ENCODE measurements at regions not wholly inside any gene's neighbourhood (a gene's known extent, or its start where the extent isn't known, plus 50 kb on each side); places are given as distances from the start of the nearest gene placed in this dataset.

DNA sequence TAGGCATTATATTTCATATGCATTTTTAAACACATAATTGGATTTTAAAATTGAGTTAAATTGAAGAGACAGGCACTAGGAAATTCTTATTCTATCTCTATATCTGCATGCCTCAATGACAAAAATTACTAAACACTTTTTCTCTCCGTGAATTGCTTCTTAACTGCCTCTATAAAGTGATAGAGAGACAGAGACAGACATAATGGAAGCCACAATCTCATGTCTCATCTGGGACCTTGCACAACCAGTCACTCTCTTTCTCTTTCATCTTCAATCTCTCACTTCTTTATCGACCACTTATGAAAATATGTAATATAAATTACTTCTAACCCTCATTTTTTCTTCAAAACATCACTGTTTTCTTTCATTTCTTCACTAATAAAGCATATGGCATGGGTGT lies 238.9 kb upstream of the ZNF804A start:
- Histone ChIP-seq H3K27ac (no peak overlapping the region), H3K4me3 (no peak overlapping the region), H3K27me3 (no peaks in the 10 kb centered on the region), H3K36me3 (no peaks in the 10 kb centered on the region), H3K4me1 (no peaks in the 10 kb centered on the region), H3K9me3 (no peaks in the 10 kb centered on the region)
- 54% methylated on average over 2 of the region's 2 CpGs for WGBS
- no peak for TF ChIP-seq POLR2A (IDR thresholded peaks at IDR 0.05)
- TF ChIP-seq POLR2AphosphoS5 (IDR thresholded peaks at IDR 0.05), result no peak
- no peak for TF ChIP-seq EP300 (IDR thresholded peaks at IDR 0.05)
- TF ChIP-seq, protein P1, sequence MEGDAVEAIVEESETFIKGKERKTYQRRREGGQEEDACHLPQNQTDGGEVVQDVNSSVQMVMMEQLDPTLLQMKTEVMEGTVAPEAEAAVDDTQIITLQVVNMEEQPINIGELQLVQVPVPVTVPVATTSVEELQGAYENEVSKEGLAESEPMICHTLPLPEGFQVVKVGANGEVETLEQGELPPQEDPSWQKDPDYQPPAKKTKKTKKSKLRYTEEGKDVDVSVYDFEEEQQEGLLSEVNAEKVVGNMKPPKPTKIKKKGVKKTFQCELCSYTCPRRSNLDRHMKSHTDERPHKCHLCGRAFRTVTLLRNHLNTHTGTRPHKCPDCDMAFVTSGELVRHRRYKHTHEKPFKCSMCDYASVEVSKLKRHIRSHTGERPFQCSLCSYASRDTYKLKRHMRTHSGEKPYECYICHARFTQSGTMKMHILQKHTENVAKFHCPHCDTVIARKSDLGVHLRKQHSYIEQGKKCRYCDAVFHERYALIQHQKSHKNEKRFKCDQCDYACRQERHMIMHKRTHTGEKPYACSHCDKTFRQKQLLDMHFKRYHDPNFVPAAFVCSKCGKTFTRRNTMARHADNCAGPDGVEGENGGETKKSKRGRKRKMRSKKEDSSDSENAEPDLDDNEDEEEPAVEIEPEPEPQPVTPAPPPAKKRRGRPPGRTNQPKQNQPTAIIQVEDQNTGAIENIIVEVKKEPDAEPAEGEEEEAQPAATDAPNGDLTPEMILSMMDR (IDR thresholded peaks at IDR 0.05), result no peak
- DNase-seq (ENCODE audit: low spot score in 2 of 2), result no peak

DNA sequence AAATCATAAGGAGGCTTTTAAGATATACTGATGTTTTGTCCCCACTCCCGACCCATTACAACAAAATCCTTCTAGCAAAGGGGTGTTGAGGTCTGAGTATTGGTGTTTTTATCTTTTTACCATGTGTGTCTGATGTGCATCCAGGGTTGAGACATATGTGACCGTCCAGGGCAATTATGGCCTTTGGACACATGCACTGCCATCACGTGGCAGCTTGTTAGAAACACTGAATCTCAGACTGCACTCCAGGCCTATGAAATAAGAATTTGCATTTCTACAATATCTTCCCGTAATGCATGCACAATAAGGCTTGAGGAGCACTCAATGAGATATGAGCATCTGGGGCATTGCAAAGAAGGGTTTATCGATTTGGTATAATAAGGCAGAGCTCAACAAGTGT lies 235.1 kb upstream of the ZNF804A start:
- no peak overlapping the region for H3K4me3 ChIP-seq
- no peaks in the 10 kb centered on the region for H3K9me3 ChIP-seq
- WGBS, result 73% methylated on average over 5 of the region's 5 CpGs
- H3K36me3 ChIP-seq, result no peaks in the 10 kb centered on the region
- no peaks in the 10 kb centered on the region for H3K4me1 ChIP-seq
- TF ChIP-seq POLR2AphosphoS5 (IDR thresholded peaks at IDR 0.05) (no peak), POLR2A (IDR thresholded peaks at IDR 0.05) (no peak), EP300 (IDR thresholded peaks at IDR 0.05) (no peak)
- TF ChIP-seq, protein P1 (IDR thresholded peaks at IDR 0.05), result no peak
- H3K27ac ChIP-seq, result no peak overlapping the region
- DNase-seq (ENCODE audit: low spot score in 2 of 2), result no peak
- no peaks in the 10 kb centered on the region for H3K27me3 ChIP-seq

DNA sequence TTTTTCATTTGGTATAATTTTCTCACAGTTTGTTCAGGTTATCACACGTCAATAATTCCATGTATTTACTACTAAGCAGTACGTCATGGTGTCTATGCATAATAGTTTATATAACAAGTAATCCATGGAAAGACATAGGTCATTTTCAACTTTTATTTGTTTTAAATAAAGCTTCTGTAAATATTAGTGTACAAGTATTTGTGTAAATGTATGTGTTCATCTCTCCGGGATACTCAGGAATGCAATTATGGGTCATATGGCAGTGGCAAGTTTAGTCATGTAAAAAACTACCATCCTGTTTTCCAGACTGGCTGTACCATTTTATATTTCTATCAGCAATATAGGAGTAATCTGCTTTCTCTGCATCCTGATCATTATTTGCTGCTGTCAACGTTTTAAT lies 231.1 kb upstream of the ZNF804A start:
- no peak for TF ChIP-seq EP300 (IDR thresholded peaks at IDR 0.05)
- TF ChIP-seq POLR2AphosphoS5 (IDR thresholded peaks at IDR 0.05), result no peak
- 75% methylated on average over 4 of the region's 4 CpGs for WGBS
- no peaks in the 10 kb centered on the region for H3K27me3 ChIP-seq

DNA sequence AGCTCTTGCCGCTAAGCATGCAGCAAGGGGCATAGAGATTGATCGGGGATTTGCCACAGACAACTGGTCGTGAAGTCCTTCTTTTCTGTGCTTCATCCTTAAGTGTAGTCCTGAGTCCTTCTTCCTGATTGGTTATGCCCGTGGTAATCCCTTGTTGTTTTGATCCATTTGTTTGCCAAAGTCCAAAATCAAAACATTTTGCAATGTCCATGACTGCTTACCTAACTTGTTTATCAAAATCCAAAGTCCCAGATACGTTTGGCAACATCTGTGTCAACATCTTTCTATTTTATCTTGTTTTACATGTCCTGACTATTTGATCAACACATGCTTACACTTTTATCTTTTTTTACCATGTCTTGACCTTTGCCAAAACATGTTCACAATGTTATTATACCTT lies 229.0 kb upstream of the ZNF804A start:
- TF ChIP-seq POLR2A (IDR thresholded peaks at IDR 0.05) (no peak), EP300 (IDR thresholded peaks at IDR 0.05) (no peak), POLR2AphosphoS5 (IDR thresholded peaks at IDR 0.05) (no peak)
- TF ChIP-seq, protein P1 (IDR thresholded peaks at IDR 0.05), result no peak
- no peak overlapping the region for H3K4me3 ChIP-seq
- 76% methylated on average over 5 of the region's 5 CpGs for WGBS
- H3K36me3 ChIP-seq, result no peaks in the 10 kb centered on the region
- DNase-seq (ENCODE audit: low spot score in 2 of 2), result no peak
- H3K9me3 ChIP-seq, result no peaks in the 10 kb centered on the region
- no peak overlapping the region for H3K27ac ChIP-seq
- H3K4me1 ChIP-seq, result no peaks in the 10 kb centered on the region
- no peaks in the 10 kb centered on the region for H3K27me3 ChIP-seq

More for the DNA sequence above, 231.1 kb upstream of the ZNF804A start:
- no peak for DNase-seq (ENCODE audit: low spot score in 2 of 2)
- Histone ChIP-seq H3K4me1 (no peaks in the 10 kb centered on the region), H3K27ac (no peak overlapping the region), H3K9me3 (no peaks in the 10 kb centered on the region), H3K36me3 (no peaks in the 10 kb centered on the region), H3K4me3 (no peak overlapping the region)

DNA sequence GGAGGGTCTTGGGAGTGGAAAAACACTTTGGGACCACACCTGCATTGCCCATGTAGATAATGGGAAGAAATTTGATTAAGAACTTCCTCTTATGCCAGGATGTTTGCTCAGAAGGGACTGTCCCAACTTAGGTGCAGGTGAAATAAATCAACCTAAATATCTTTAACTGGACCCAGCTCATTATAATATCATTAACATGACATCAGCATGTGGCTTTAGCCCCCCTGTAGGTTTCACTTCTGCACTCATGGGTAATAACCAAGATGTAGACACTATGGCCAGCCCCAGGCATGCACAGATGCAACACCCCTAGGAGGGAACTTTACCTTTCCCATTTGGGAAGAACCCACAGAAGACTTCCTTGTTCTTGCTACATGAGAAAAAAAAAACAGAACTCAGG lies 227.4 kb upstream of the ZNF804A start:
- no peak for DNase-seq (ENCODE audit: low spot score in 2 of 2)
- Histone ChIP-seq H3K4me3 (no peak overlapping the region), H3K9me3 (no peaks in the 10 kb centered on the region), H3K27me3 (no peaks in the 10 kb centered on the region), H3K36me3 (no peaks in the 10 kb centered on the region), H3K27ac (no peak overlapping the region), H3K4me1 (no peaks in the 10 kb centered on the region)
- TF ChIP-seq POLR2AphosphoS5 (IDR thresholded peaks at IDR 0.05), result no peak
- TF ChIP-seq, protein P1 (IDR thresholded peaks at IDR 0.05), result no peak
- TF ChIP-seq EP300 (IDR thresholded peaks at IDR 0.05), result no peak
- TF ChIP-seq POLR2A (IDR thresholded peaks at IDR 0.05), result no peak

DNA sequence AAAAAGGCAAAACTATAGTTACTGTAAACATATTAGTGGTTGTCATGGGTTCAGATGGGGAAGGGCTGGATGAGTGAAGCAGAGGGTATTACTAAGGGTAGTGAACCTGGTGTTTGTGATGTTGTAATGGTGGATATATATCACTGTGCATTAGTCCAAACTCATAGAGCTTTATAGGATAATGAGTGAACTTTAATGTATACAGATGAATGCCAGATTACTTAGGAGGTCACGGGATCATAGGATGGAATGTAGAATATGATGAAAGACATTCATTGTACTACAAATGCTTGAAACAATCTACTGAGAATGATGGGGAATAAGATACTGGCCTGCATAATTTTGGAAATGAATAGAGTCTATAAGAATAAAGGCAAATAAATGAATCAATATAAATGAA lies 226.7 kb upstream of the ZNF804A start:
- Histone ChIP-seq H3K27ac (no peak overlapping the region), H3K9me3 (no peaks in the 10 kb centered on the region), H3K36me3 (no peaks in the 10 kb centered on the region), H3K4me3 (no peak overlapping the region), H3K27me3 (no peaks in the 10 kb centered on the region), H3K4me1 (no peaks in the 10 kb centered on the region)
- DNase-seq (ENCODE audit: low spot score in 2 of 2), result no peak
- WGBS, result 56% methylated on average over 1 of the region's 1 CpG
- no peak for TF ChIP-seq POLR2A (IDR thresholded peaks at IDR 0.05)
- TF ChIP-seq POLR2AphosphoS5 (IDR thresholded peaks at IDR 0.05), result no peak
- TF ChIP-seq, protein P1 (IDR thresholded peaks at IDR 0.05), result no peak
- TF ChIP-seq EP300 (IDR thresholded peaks at IDR 0.05), result no peak

All from suprapubic skin (tissue), 4 donors.